Parathyroid adenoma (tissue), 2 donors: ENCODE measurements at regions not wholly inside any gene's neighbourhood (a gene's known extent, or its start where the extent isn't known, plus 50 kb on each side); places are given as distances from the start of the nearest gene placed in this dataset.

Source experiments
- H2AFZ ChIP-seq: fragments of 300-600 bp; sonication (generic); one replicate; pipeline ENCODE4 v1.7.0; 2017; ENCODE audit warnings: antibody characterized with exemption, mild to moderate bottlenecking
- H3K27ac ChIP-seq: fragments of 300-600 bp; sonication (generic); one replicate; pipeline ENCODE4 v1.7.0; 2017
- H3K27me3 ChIP-seq: fragments of 300-600 bp; sonication (generic); one replicate; pipeline ENCODE4 v1.7.0; 2017; ENCODE audit warnings: low read length; ENCODE audit not compliant: control insufficient read depth, insufficient read depth
- H3K36me3 ChIP-seq: fragments of 300-600 bp; sonication (generic); one replicate; pipeline ENCODE4 v1.7.0; 2017; ENCODE audit warnings: low read length; ENCODE audit not compliant: control insufficient read depth, insufficient read depth
- H3K4me1 ChIP-seq: fragments of 300-600 bp; sonication (generic); one replicate; pipeline ENCODE4 v1.7.0; 2017; ENCODE audit warnings: control low read depth
- H3K4me2 ChIP-seq: fragments of 300-600 bp; sonication (generic); one replicate; pipeline ENCODE4 v1.7.0; 2017; ENCODE audit warnings: low read length
- H3K4me3 ChIP-seq: fragments of 300-600 bp; sonication (generic); one replicate; pipeline ENCODE4 v1.7.0; 2017; ENCODE audit warnings: low read depth, low read length
- H3K79me2 ChIP-seq: fragments of 300-600 bp; sonication (generic); one replicate; pipeline ENCODE4 v1.7.0; 2017; ENCODE audit warnings: control low read depth
- H3K9ac ChIP-seq: fragments of 300-600 bp; sonication (generic); one replicate; pipeline ENCODE4 v1.7.0; 2017; ENCODE audit warnings: mild to moderate bottlenecking
- H3K9me3 ChIP-seq: fragments of 300-600 bp; sonication (generic); one replicate; pipeline ENCODE4 v1.7.0; 2017; ENCODE audit warnings: low read length; ENCODE audit not compliant: control insufficient read depth
- TF ChIP-seq, protein P1 (sequence below): fragments of 300-600 bp; sonication (generic); IDR thresholded peaks from one replicate; pipeline ENCODE4 v1.7.0; 2017; ENCODE audit warnings: antibody characterized with exemption, mild to moderate bottlenecking
- donor health status: primary hyperparathyroidism.

DNA sequence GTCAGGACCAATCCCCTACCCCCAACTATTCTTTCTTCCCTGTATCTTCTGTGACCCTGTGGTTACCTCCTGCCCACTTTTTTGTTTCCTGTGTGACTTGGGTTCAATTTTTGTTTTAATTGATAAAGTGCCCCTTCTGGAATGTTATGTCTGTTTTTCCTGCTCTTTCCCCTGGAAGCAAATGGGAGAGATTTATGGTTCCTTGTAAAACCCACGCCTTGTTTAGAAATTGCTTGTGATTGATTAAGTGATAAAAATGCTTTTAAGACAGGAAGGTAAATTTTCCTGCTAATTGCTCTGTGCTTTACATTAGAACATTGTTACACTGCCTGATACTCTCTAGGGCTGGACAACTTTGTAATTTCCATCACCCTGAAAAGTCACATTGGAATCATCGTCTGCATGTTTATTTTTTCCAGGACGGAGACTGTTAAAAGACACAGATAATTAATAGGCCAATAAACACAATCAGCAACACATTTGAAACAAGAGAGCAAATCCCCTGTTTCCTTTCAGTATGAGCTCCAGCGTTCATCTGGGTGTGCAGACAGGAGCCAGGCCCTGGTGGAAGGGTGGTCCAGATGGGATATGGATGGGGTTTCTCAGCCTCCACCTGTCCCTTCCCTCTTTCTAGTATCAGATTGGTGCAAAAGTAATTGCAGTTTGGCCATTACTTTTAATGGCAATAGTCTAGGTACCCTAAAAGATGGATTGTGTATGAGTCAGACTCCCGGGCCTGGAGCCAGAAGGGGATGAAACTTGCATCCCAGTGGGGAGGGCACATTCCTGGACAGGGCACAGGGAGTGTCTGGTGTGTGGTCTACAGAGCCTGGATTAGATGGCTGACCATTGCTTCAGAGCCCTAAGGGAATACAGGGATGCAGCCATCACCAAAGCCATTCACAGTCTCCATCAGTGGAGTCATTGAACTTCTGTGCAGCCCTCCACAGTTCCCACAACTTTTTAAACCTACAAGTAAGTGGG, 58.1 kb upstream of the AGBL1 start:
- no peak overlapping the region for H2AFZ ChIP-seq
- H3K9ac ChIP-seq = no peak overlapping the region
- H3K9me3 ChIP-seq = no peaks in the 10 kb centered on the region
- H3K4me3 ChIP-seq = no peak overlapping the region
- H3K4me1 ChIP-seq = no peaks in the 10 kb centered on the region
- H3K36me3 ChIP-seq = no peaks in the 10 kb centered on the region
- no peaks in the 10 kb centered on the region for H3K27me3 ChIP-seq
- H3K27ac ChIP-seq = no peak overlapping the region
- TF ChIP-seq, protein P1, sequence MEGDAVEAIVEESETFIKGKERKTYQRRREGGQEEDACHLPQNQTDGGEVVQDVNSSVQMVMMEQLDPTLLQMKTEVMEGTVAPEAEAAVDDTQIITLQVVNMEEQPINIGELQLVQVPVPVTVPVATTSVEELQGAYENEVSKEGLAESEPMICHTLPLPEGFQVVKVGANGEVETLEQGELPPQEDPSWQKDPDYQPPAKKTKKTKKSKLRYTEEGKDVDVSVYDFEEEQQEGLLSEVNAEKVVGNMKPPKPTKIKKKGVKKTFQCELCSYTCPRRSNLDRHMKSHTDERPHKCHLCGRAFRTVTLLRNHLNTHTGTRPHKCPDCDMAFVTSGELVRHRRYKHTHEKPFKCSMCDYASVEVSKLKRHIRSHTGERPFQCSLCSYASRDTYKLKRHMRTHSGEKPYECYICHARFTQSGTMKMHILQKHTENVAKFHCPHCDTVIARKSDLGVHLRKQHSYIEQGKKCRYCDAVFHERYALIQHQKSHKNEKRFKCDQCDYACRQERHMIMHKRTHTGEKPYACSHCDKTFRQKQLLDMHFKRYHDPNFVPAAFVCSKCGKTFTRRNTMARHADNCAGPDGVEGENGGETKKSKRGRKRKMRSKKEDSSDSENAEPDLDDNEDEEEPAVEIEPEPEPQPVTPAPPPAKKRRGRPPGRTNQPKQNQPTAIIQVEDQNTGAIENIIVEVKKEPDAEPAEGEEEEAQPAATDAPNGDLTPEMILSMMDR = no peak
- H3K4me2 ChIP-seq = no peak overlapping the region
- no peaks in the 10 kb centered on the region for H3K79me2 ChIP-seq

DNA sequence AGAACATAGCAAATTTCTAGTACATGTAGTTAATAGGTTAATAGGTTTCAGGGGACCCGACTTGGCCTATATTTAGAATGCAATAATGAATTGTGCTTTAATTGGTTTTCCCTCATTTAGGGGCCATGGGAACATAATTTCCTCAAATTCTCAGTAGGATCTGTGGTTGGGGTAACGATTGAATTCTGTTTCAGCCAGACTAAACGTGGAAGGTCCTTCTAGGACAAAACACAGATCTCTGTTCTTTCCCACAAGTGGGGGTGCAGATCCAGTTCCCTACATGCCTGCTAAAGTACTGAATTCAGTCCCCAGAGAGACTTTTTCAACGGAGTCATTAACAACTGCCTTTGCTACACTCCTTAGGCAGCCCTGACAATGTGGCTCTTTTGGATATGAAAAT, 50.7 kb upstream of the AGBL1 start:
- Histone ChIP-seq H2AFZ (no peak overlapping the region), H3K36me3 (no peaks in the 10 kb centered on the region), H3K4me1 (no peaks in the 10 kb centered on the region), H3K9ac (no peak overlapping the region), H3K4me2 (no peak overlapping the region), H3K4me3 (no peak overlapping the region), H3K27me3 (no peaks in the 10 kb centered on the region), H3K79me2 (no peaks in the 10 kb centered on the region), H3K27ac (no peak overlapping the region), H3K9me3 (no peaks in the 10 kb centered on the region)
- TF ChIP-seq, protein P1 = no peak
